ENCODE measurements at regions not wholly inside any gene's neighbourhood (a gene's known extent, or its start where the extent isn't known, plus 50 kb on each side); places are given as distances from the start of the nearest gene placed in this dataset.

DNA sequence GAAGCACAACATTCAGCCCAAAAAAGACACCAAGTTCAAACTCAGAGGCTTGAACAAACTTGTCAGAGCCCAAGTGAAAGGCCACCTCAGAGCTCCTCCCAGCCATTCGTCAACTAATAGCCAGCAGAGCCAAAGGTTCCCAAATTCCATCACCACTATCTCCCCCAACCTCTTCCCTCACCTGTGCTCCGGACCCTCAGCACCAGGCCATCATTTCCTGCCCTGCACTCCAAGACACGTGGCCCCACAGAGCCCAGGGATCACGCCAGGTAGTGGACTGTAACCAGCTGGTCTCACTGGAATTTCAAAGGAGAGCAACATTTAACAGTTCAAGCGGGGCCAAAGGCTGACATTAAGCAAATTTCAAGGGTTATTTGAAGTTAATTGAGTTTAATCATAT lies 245.2 kb upstream of the IGF1R start:
- TF ChIP-seq, protein P1, sequence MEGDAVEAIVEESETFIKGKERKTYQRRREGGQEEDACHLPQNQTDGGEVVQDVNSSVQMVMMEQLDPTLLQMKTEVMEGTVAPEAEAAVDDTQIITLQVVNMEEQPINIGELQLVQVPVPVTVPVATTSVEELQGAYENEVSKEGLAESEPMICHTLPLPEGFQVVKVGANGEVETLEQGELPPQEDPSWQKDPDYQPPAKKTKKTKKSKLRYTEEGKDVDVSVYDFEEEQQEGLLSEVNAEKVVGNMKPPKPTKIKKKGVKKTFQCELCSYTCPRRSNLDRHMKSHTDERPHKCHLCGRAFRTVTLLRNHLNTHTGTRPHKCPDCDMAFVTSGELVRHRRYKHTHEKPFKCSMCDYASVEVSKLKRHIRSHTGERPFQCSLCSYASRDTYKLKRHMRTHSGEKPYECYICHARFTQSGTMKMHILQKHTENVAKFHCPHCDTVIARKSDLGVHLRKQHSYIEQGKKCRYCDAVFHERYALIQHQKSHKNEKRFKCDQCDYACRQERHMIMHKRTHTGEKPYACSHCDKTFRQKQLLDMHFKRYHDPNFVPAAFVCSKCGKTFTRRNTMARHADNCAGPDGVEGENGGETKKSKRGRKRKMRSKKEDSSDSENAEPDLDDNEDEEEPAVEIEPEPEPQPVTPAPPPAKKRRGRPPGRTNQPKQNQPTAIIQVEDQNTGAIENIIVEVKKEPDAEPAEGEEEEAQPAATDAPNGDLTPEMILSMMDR (IDR thresholded peaks at IDR 0.05): no peak
- no peak for TF ChIP-seq POLR2A (IDR thresholded peaks at IDR 0.05)

Measured in gastroesophageal sphincter (tissue), 3 donors.